ENCODE measurements at regions not wholly inside any gene's neighbourhood (a gene's known extent, or its start where the extent isn't known, plus 50 kb on each side); places are given as distances from the start of the nearest gene placed in this dataset.

GRCh38 chr7:1312136-1313070, 79.7 kb downstream of the UNCX start:
- TF ChIP-seq, protein P1, sequence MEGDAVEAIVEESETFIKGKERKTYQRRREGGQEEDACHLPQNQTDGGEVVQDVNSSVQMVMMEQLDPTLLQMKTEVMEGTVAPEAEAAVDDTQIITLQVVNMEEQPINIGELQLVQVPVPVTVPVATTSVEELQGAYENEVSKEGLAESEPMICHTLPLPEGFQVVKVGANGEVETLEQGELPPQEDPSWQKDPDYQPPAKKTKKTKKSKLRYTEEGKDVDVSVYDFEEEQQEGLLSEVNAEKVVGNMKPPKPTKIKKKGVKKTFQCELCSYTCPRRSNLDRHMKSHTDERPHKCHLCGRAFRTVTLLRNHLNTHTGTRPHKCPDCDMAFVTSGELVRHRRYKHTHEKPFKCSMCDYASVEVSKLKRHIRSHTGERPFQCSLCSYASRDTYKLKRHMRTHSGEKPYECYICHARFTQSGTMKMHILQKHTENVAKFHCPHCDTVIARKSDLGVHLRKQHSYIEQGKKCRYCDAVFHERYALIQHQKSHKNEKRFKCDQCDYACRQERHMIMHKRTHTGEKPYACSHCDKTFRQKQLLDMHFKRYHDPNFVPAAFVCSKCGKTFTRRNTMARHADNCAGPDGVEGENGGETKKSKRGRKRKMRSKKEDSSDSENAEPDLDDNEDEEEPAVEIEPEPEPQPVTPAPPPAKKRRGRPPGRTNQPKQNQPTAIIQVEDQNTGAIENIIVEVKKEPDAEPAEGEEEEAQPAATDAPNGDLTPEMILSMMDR (IDR thresholded peaks at IDR 0.05): no peak
- no peak for TF ChIP-seq EP300 (IDR thresholded peaks at IDR 0.05)
- no peak for TF ChIP-seq POLR2A (IDR thresholded peaks at IDR 0.05)
- DNase-seq: no peak
- H3K9me3 ChIP-seq: no peaks in the 10 kb centered on the region
- no peaks in the 10 kb centered on the region for H3K27me3 ChIP-seq
- WGBS, 3 donors: 88 to 92% (median 89%) methylated on average over 27 to 30 of the region's 30 CpGs
- no peaks in the 10 kb centered on the region for H3K36me3 ChIP-seq
- H3K4me3 ChIP-seq: no peak overlapping the region
- no peaks in the 10 kb centered on the region for H3K4me1 ChIP-seq (ENCODE audit: insufficient read depth)
- intact Hi-C loops (cut with DNase I): no loop called here
- no peak overlapping the region for H3K27ac ChIP-seq

DNA sequence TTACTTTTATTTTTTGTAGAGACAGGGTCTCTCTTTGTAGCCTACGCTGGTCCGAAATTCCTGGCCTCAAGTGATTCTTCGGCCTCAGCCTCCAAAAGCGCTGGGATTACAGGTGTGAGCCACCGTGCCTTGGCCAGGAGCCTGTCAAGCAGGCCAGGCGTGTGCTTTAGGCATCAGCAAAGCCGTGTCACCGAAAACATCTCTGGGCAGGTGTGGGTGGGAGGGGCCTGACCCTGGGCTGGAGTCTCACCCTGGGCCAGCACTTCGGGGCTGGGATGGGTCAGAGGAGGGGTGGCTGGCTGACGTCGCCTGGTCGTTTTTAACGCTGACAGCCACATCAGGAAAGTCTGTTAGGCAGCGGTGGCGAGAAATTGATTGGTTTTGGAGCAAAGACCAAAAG, 80.9 kb downstream of the UNCX start:
- Histone ChIP-seq H3K4me1 (ENCODE audit: insufficient read depth) (no peaks in the 10 kb centered on the region), H3K9me3 (no peaks in the 10 kb centered on the region), H3K4me3 (no peak overlapping the region), H3K36me3 (no peaks in the 10 kb centered on the region), H3K27me3 (no peaks in the 10 kb centered on the region), H3K27ac (no peak overlapping the region)
- intact Hi-C loops (cut with DNase I): no loop called here
- TF ChIP-seq POLR2A (IDR thresholded peaks at IDR 0.05) (no peak), EP300 (IDR thresholded peaks at IDR 0.05) (no peak)
- TF ChIP-seq, protein P1 (IDR thresholded peaks at IDR 0.05): no peak
- 58 to 67% (median 64%) methylated on average over 15 of the region's 15 CpGs for WGBS, 3 donors
- DNase-seq: no peak

DNA sequence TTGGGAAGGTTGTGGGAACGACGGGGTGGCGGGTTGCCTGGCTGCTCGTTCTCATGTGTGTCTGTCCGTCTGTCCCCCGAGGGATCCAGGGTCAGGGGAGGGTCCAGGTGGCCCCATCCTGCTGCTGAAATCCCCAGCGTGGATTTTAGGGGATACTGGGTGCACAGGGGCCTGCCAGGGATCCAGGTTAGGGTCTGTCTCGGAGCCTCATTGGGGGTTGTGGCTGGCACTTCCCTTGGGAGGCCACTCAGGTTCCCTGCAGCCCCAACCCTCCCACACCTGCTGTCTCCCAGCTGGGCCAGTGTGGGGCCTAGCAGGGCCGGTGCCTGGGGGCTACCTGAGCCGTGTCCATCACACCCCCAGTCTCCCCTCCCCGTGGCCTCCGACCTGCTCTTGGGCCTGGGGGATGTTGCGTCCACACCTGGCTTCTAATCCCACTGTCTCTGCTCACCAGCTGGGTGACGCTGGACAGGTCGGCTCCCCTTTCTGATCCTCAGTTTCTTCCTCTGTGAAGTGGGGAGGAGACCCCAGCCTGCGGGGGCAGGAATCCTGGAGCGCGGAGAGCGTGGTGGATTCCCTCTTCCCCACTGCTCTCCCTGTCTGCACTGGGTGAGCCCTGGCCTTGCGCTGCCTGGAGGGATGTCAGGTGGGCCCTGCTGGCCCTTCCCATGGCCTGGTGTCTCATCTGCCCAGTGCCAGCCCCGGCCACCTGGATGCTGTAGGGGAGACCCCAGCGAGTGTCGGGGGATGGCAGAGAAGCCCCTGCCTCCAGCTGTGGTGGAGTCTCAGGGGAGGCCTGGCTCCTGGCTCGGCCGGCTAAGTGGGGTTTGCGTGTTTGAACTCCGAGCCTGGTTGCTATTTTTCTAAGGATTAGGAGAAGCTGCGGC, 81.6 kb downstream of the UNCX start:
- Histone ChIP-seq H3K9me3 (no peaks in the 10 kb centered on the region), H3K27ac (no peak overlapping the region), H3K36me3 (no peaks in the 10 kb centered on the region), H3K4me3 (no peak overlapping the region), H3K27me3 (no peaks in the 10 kb centered on the region), H3K4me1 (ENCODE audit: insufficient read depth) (no peaks in the 10 kb centered on the region)
- intact Hi-C loops (cut with DNase I): no loop called here
- DNase-seq: no peak
- TF ChIP-seq EP300 (IDR thresholded peaks at IDR 0.05) (no peak), POLR2A (IDR thresholded peaks at IDR 0.05) (no peak)
- TF ChIP-seq, protein P1 (IDR thresholded peaks at IDR 0.05): no peak
- 60 to 65% (median 64%) methylated on average over 28 of the region's 28 CpGs for WGBS, 3 donors

DNA sequence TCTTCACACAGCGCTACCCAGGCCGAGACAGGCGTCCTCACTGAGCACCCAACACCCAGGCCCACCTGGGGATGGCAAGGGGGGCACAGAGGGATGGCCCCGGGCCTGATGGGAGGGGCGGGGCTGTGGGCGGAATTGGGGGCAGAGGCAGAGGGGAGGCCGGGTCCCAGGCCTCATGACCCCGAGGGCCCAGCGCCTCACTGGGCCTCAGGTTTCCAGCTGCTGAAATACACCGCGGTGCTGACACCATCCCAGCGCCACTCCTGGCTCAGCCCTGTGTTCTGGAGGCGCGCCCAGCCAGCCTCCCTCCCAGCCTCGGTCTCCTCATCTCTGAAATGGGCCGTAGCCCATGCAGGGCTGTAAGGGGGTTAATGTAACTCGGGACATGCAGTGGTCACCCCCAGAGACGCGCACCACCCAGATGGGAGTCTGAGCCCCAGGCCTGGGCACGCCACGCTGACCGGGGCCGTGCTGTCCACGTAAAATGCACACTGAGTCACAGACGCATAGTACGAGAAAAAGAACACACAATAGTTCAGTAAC, 82.3 kb downstream of the UNCX start:
- Histone ChIP-seq H3K27me3 (no peaks in the 10 kb centered on the region), H3K4me1 (ENCODE audit: insufficient read depth) (no peaks in the 10 kb centered on the region), H3K9me3 (no peaks in the 10 kb centered on the region), H3K27ac (no peak overlapping the region), H3K36me3 (no peaks in the 10 kb centered on the region), H3K4me3 (no peak overlapping the region)
- DNase-seq: no peak
- TF ChIP-seq POLR2A (IDR thresholded peaks at IDR 0.05): no peak
- TF ChIP-seq, protein P1 (IDR thresholded peaks at IDR 0.05): no peak
- no peak for TF ChIP-seq EP300 (IDR thresholded peaks at IDR 0.05)
- intact Hi-C loops (cut with DNase I): no loop called here
- WGBS, 3 donors: 75 to 81% (median 78%) methylated on average over 23 to 26 of the region's 26 CpGs

Data from ovary (tissue), 7 donors.